ENCODE measurements at regions not wholly inside any gene's neighbourhood (a gene's known extent, or its start where the extent isn't known, plus 50 kb on each side); places are given as distances from the start of the nearest gene placed in this dataset.

- H3K27ac Mint-ChIP-seq: no peak overlapping the region
- no peaks in the 10 kb centered on the region for H3K36me3 Mint-ChIP-seq
- no peaks in the 10 kb centered on the region for H3K27me3 Mint-ChIP-seq (ENCODE audit: low read depth)
- H3K4me1 Mint-ChIP-seq: peaks cover 6% of the 10 kb centered on the region
- H3K9me3 Mint-ChIP-seq: peaks cover 29% of the 10 kb centered on the region
- no peak for DNase-seq (ENCODE audit: low spot score in 2 of 2, unreplicated experiment in 2 of 2)
- H3K4me3 Mint-ChIP-seq: no peak overlapping the region
- no peak for TF ChIP-seq CTCF (IDR thresholded peaks at IDR 0.05; ENCODE audit: unreplicated experiment)
Measured at GRCh38 chr21:23684431-23684830, 1922.8 kb downstream of the MRPL39 start.

- TF ChIP-seq CTCF (IDR thresholded peaks at IDR 0.05; ENCODE audit: unreplicated experiment): no peak
- no peaks in the 10 kb centered on the region for H3K27me3 Mint-ChIP-seq (ENCODE audit: low read depth)
- H3K9me3 Mint-ChIP-seq: peaks cover 23% of the 10 kb centered on the region
- no peak overlapping the region for H3K27ac Mint-ChIP-seq
- H3K4me3 Mint-ChIP-seq: no peak overlapping the region
- no peaks in the 10 kb centered on the region for H3K4me1 Mint-ChIP-seq
- no peaks in the 10 kb centered on the region for H3K36me3 Mint-ChIP-seq
- no peak for DNase-seq (ENCODE audit: low spot score in 2 of 2, unreplicated experiment in 2 of 2)
Measured at GRCh38 chr21:23664193-23664694, 1943.0 kb downstream of the MRPL39 start.

- H3K36me3 Mint-ChIP-seq: no peaks in the 10 kb centered on the region
- no peaks in the 10 kb centered on the region for H3K27me3 Mint-ChIP-seq (ENCODE audit: low read depth)
- no peaks in the 10 kb centered on the region for H3K4me1 Mint-ChIP-seq
- H3K27ac Mint-ChIP-seq: no peak overlapping the region
- H3K4me3 Mint-ChIP-seq: no peak overlapping the region
- no peak for TF ChIP-seq CTCF (IDR thresholded peaks at IDR 0.05; ENCODE audit: unreplicated experiment)
- DNase-seq (ENCODE audit: low spot score in 2 of 2, unreplicated experiment in 2 of 2): no peak
- H3K9me3 Mint-ChIP-seq: peaks cover 31% of the 10 kb centered on the region
Measured at GRCh38 chr21:23660560-23660959, 1946.7 kb downstream of the MRPL39 start.

DNA sequence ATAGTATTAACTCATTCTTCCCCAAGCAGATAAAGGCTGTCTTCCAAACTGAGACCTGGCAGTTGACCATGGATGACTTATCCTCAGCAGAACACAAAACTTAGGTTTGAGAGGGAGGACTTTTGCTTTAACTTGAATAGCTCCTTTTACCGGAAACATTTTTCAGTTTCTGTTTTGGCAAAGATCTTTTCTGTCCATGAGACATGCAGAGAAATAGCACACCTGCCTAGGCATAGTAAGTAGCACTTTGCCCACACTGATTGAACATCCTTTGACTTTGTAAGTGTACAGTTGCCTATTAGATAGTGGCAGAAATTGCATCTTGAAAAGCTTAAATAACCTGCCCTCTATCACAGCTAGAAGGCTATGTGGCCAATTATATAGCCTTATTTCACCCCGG is 1962.5 kb downstream of the MRPL39 start:
- Mint-ChIP-seq H3K9me3 (peaks cover 34% of the 10 kb centered on the region), H3K36me3 (no peaks in the 10 kb centered on the region), H3K4me1 (peaks cover 5% of the 10 kb centered on the region), H3K4me3 (no peak overlapping the region), H3K27ac (no peak overlapping the region), H3K27me3 (ENCODE audit: low read depth) (peaks cover 2% of the 10 kb centered on the region)
- no peak for TF ChIP-seq CTCF (IDR thresholded peaks at IDR 0.05; ENCODE audit: unreplicated experiment)
- DNase-seq (ENCODE audit: low spot score in 2 of 2, unreplicated experiment in 2 of 2): no peak

DNA sequence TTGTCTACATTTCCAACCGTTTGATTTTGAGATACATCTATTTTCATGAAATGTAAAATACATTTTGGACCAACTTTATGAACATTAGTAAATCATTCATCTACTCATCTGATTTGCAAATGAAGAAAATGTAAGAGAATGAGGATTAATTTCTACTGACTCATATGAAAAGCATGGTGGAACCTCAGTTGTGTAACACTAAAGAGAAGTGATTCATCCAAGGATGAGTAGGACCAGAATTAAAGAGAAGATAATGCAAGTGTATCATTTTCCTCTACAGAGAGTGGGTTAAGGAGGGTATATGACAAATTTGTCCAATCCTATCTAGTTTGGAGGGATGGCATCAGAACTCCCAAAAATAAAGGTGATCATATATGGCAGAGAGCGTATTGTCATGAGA is 1967.6 kb downstream of the MRPL39 start:
- peaks cover 36% of the 10 kb centered on the region for H3K9me3 Mint-ChIP-seq

More for the DNA sequence above, 1967.6 kb downstream of the MRPL39 start:
- TF ChIP-seq CTCF (IDR thresholded peaks at IDR 0.05; ENCODE audit: unreplicated experiment): no peak
- peaks cover 3% of the 10 kb centered on the region for H3K4me1 Mint-ChIP-seq
- DNase-seq (ENCODE audit: low spot score in 2 of 2, unreplicated experiment in 2 of 2): no peak
- H3K4me3 Mint-ChIP-seq: no peak overlapping the region
- no peaks in the 10 kb centered on the region for H3K36me3 Mint-ChIP-seq
- H3K27me3 Mint-ChIP-seq (ENCODE audit: low read depth): no peaks in the 10 kb centered on the region
- no peak overlapping the region for H3K27ac Mint-ChIP-seq

Measured in mesothelial cell of epicardium (in vitro differentiated cells).